Neural progenitor cell (in vitro differentiated cells): ENCODE measurements at regions not wholly inside any gene's neighbourhood (a gene's known extent, or its start where the extent isn't known, plus 50 kb on each side); places are given as distances from the start of the nearest gene placed in this dataset.

Experiments used
- CTCF ChIP-seq: fragments of 200-600 bp; sonication (generic); IDR thresholded peaks from 2 replicates; pipeline ENCODE4 v1.5.1; 2017; ENCODE audit warnings: antibody characterized with exemption, mild to moderate bottlenecking
- EZH2phosphoT487 ChIP-seq: fragments of 200-600 bp; sonication (generic); IDR thresholded peaks from 2 replicates; pipeline ENCODE4 v1.6.1; 2017; ENCODE audit warnings: antibody characterized with exemption

GRCh38 chr14:51473351-51473750 lies 178.4 kb upstream of the FRMD6 start:
- TF ChIP-seq CTCF (no peak), EZH2phosphoT487 (no peak)
